H9 (cell line): ENCODE measurements at regions not wholly inside any gene's neighbourhood (a gene's known extent, or its start where the extent isn't known, plus 50 kb on each side); places are given as distances from the start of the nearest gene placed in this dataset.

Experiments used
- DNase-seq: peaks from one replicate; pipeline ENCODE4 v3.0.0-alpha.2; 2017
- H2AFZ ChIP-seq: one replicate; pipeline ENCODE4 v1.6.1; 2013; ENCODE audit warnings: mild to moderate bottlenecking, low read length, control low read depth, moderate library complexity
- H2AK5ac ChIP-seq: 2 replicates; pipeline ENCODE4 v1.6.1; 2013; ENCODE audit warnings: low read length, control low read depth, mixed read lengths; ENCODE audit not compliant: insufficient read length
- H2BK120ac ChIP-seq: one replicate; pipeline ENCODE4 v1.6.1; 2013; ENCODE audit warnings: low read depth, mild to moderate bottlenecking, low read length, control low read depth, inconsistent platforms; ENCODE audit not compliant: poor library complexity, severe bottlenecking
- H2BK12ac ChIP-seq: 2 replicates; pipeline ENCODE4 v1.6.1; 2013; ENCODE audit warnings: low read length, control low read depth, mixed read lengths, low read depth; ENCODE audit not compliant: insufficient read length
- H2BK15ac ChIP-seq: 2 replicates; pipeline ENCODE4 v1.6.1; 2013; ENCODE audit warnings: low read depth, low read length, control low read depth
- H2BK20ac ChIP-seq: one replicate; pipeline ENCODE4 v1.6.1; 2013; ENCODE audit warnings: low read depth, mild to moderate bottlenecking, low read length, control low read depth, inconsistent platforms; ENCODE audit not compliant: poor library complexity, severe bottlenecking
- H2BK5ac ChIP-seq: 2 replicates; pipeline ENCODE4 v1.6.1; 2013; ENCODE audit warnings: low read length, control low read depth, mixed read lengths; ENCODE audit not compliant: insufficient read length
- H3K14ac ChIP-seq: 2 replicates; pipeline ENCODE4 v1.6.1; 2013; ENCODE audit warnings: low read length, control low read depth; ENCODE audit not compliant: insufficient read depth
- H3K18ac ChIP-seq: 2 replicates; pipeline ENCODE4 v1.6.1; 2013; ENCODE audit warnings: low read depth, mild to moderate bottlenecking, mixed read lengths, low read length, control low read depth; ENCODE audit not compliant: insufficient read length
- H3K23ac ChIP-seq: 2 replicates; pipeline ENCODE4 v1.6.1; 2013; ENCODE audit warnings: low read length, control low read depth, mixed read lengths, low read depth; ENCODE audit not compliant: insufficient read length
- H3K23me2 ChIP-seq: 2 replicates; pipeline ENCODE4 v1.6.1; 2013; ENCODE audit warnings: low read depth, mild to moderate bottlenecking, mixed read lengths, low read length, control low read depth; ENCODE audit not compliant: insufficient read length, poor library complexity, severe bottlenecking
- H3K27ac ChIP-seq: 2 replicates; pipeline ENCODE4 v1.5.1; 2013; ENCODE audit warnings: low read length, control low read depth, mixed read lengths, low read depth; ENCODE audit not compliant: insufficient read length
- H3K27me3 ChIP-seq: 2 replicates; pipeline ENCODE4 v1.6.1; 2013; ENCODE audit warnings: low read length, control low read depth, inconsistent platforms; ENCODE audit not compliant: insufficient read depth
- H3K4ac ChIP-seq: 2 replicates; pipeline ENCODE4 v1.6.1; 2013; ENCODE audit warnings: low read depth, mild to moderate bottlenecking, control low read depth, inconsistent platforms, low read length, moderate library complexity
- H3K4me1 ChIP-seq: 2 replicates; pipeline ENCODE4 v1.6.1; 2013; ENCODE audit warnings: low read length, control low read depth, inconsistent platforms; ENCODE audit not compliant: insufficient read depth
- H3K4me2 ChIP-seq: 2 replicates; pipeline ENCODE4 v1.6.1; 2013; ENCODE audit warnings: low read length, control low read depth, mixed read lengths; ENCODE audit not compliant: insufficient read length, insufficient read depth
- H3K56ac ChIP-seq: 2 replicates; pipeline ENCODE4 v1.6.1; 2013; ENCODE audit warnings: low read depth, mild to moderate bottlenecking, mixed read lengths, low read length, control low read depth; ENCODE audit not compliant: insufficient read length
- H3K79me1 ChIP-seq: 2 replicates; pipeline ENCODE4 v1.6.1; 2013; ENCODE audit warnings: low read depth, mild to moderate bottlenecking, moderate library complexity, low read length, control low read depth, inconsistent platforms; ENCODE audit not compliant: insufficient read depth, poor library complexity, severe bottlenecking
- H3K79me2 ChIP-seq: 2 replicates; pipeline ENCODE4 v1.6.1; 2013; ENCODE audit warnings: low read length, control low read depth, inconsistent platforms; ENCODE audit not compliant: insufficient read depth
- H3K9ac ChIP-seq: 2 replicates; pipeline ENCODE4 v1.6.1; 2013; ENCODE audit warnings: low read length, control low read depth, mixed read lengths; ENCODE audit not compliant: insufficient read length; ENCODE audit errors: extremely low read depth
- H3K9me3 ChIP-seq: one replicate; pipeline ENCODE4 v1.6.1; 2013; ENCODE audit warnings: low read depth, low read length, inconsistent platforms; ENCODE audit not compliant: control insufficient read depth
- H3T11ph ChIP-seq: one replicate; pipeline ENCODE4 v1.6.1; 2013; ENCODE audit warnings: mild to moderate bottlenecking, low read length, control low read depth, inconsistent platforms
- H4K20me1 ChIP-seq: one replicate; pipeline ENCODE4 v1.6.1; 2013; ENCODE audit not compliant: control insufficient read depth, insufficient read length, insufficient read depth
- H4K5ac ChIP-seq: 2 replicates; pipeline ENCODE4 v1.6.1; 2013; ENCODE audit warnings: low read depth, mild to moderate bottlenecking, mixed read lengths, low read length, control low read depth; ENCODE audit not compliant: insufficient read length
- H4K8ac ChIP-seq: replicated peaks from 2 replicates; pipeline ENCODE4 v1.6.1; 2013; ENCODE audit warnings: low read length, control low read depth, mixed read lengths, low read depth; ENCODE audit not compliant: insufficient read length
- H4K91ac ChIP-seq: 2 replicates; pipeline ENCODE4 v1.6.1; 2013; ENCODE audit warnings: low read depth, mild to moderate bottlenecking, moderate library complexity, mixed read lengths, low read length, control low read depth; ENCODE audit not compliant: insufficient read length
- H3K27ac Mint-ChIP-seq, 3 experiments: 2 replicates in 2 of 3; 3 replicates in 1 of 3; pipeline ENCODE4 v1.8.0; 2020 to 2021; ENCODE audit warnings: mixed read lengths in 3 of 3, mild to moderate bottlenecking in 1 of 3, moderate library complexity in 1 of 3
- H3K27me3 Mint-ChIP-seq: 2 replicates; pipeline ENCODE4 v1.8.0; 2021; ENCODE audit warnings: low read depth, mild to moderate bottlenecking, moderate library complexity, mixed read lengths
- H3K36me3 Mint-ChIP-seq, 3 experiments: 2 replicates in 2 of 3; 3 replicates in 1 of 3; pipeline ENCODE4 v1.8.0; 2020 to 2021; ENCODE audit warnings: low read depth in 3 of 3, mixed read lengths in 3 of 3; ENCODE audit not compliant: insufficient read depth in 1 of 3
- H3K4me1 Mint-ChIP-seq, 2 experiments: 2 replicates each; pipeline ENCODE4 v1.8.0; 2020; ENCODE audit warnings: mixed read lengths in 2 of 2
- H3K4me3 Mint-ChIP-seq, 2 experiments: 2 replicates in 1 of 2; 3 replicates in 1 of 2; pipeline ENCODE4 v1.8.0; 2020 to 2021; ENCODE audit warnings: mild to moderate bottlenecking in 2 of 2, mixed read lengths in 2 of 2, moderate library complexity in 1 of 2
- H3K9me3 Mint-ChIP-seq, 2 experiments: 2 replicates in 1 of 2; 3 replicates in 1 of 2; pipeline ENCODE4 v1.8.0; 2020; ENCODE audit warnings: mild to moderate bottlenecking in 2 of 2, mixed read lengths in 2 of 2, moderate library complexity in 1 of 2
- CTCF ChIP-seq: fragments of 200-600 bp; sonication (generic); conservative IDR thresholded peaks from 3 replicates; pipeline ENCODE4 v1.8.0; 2021; ENCODE audit warnings: antibody characterized with exemption, mild to moderate bottlenecking
- WGBS: extraction: QIAGEN DNeasy Blood & Tissue Kit; methylation state at CpG from one replicate; pipeline ENCODE4 v1.1.7; 2013; ENCODE audit warnings: missing lambda C conversion rate, low lambda C conversion rate, mixed read lengths; ENCODE audit not compliant: insufficient read length; ENCODE audit errors: extremely low coverage; 5-methylcytosine and 5-hydroxymethylcytosine counted together

DNA sequence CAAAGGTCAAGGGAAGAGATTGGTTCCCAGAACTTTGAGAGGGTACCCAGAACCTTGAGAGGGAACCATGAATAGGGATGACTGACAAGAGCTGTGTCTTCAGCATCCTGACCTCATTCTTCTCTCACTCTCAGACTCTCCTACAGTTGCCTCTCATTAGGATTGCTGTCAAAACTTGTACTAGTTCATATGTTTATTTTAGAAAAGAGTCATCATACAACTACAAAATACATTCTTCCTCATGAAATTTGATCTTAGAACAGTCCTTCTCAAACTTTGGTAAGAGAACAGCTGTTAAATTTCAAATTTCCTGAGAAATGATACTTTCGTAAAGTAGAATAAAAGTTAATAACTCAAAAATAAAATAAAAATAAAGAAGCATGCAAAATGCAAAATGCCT, 161.4 kb upstream of the ZRANB2 start:
- no peak overlapping the region for H4K8ac ChIP-seq
- H2BK15ac ChIP-seq, result no peak overlapping the region
- no peaks in the 10 kb centered on the region for H3K9me3 Mint-ChIP-seq
- H3K4me1 ChIP-seq, result no peaks in the 10 kb centered on the region
- H3K23me2 ChIP-seq, result no peaks in the 10 kb centered on the region
- H3K27me3 ChIP-seq, result no peaks in the 10 kb centered on the region
- H2BK12ac ChIP-seq, result no peak overlapping the region
- H3K27ac ChIP-seq, result no peak overlapping the region
- TF ChIP-seq CTCF, result no peak
- H4K20me1 ChIP-seq, result no peaks in the 10 kb centered on the region
- H4K91ac ChIP-seq, result no peak overlapping the region
- no peak overlapping the region for H3K14ac ChIP-seq
- H3K27ac Mint-ChIP-seq, result no peak overlapping the region
- H3K27me3 Mint-ChIP-seq, result no peaks in the 10 kb centered on the region
- H4K5ac ChIP-seq, result no peak overlapping the region
- no peaks in the 10 kb centered on the region for H3K36me3 Mint-ChIP-seq
- no peaks in the 10 kb centered on the region for H3K79me1 ChIP-seq
- DNase-seq, result no peak
- H3K4ac ChIP-seq, result no peak overlapping the region
- no peak overlapping the region for H2BK5ac ChIP-seq
- peaks cover 2% of the 10 kb centered on the region in 2 experiments; a peak in 3 of 4 replicates for H3K4me1 Mint-ChIP-seq
- no peak overlapping the region for H3K18ac ChIP-seq
- no peak overlapping the region for H3K4me2 ChIP-seq
- H2BK120ac ChIP-seq, result no peak overlapping the region
- no peak overlapping the region for H2AFZ ChIP-seq
- H3T11ph ChIP-seq, result no peak overlapping the region
- no peak overlapping the region for H3K23ac ChIP-seq
- H3K4me3 Mint-ChIP-seq, result no peak overlapping the region
- no peaks in the 10 kb centered on the region for H3K79me2 ChIP-seq
- no peak overlapping the region for H2AK5ac ChIP-seq
- H3K9ac ChIP-seq, result no peak overlapping the region
- no peak overlapping the region for H3K56ac ChIP-seq
- H3K9me3 ChIP-seq, result no peaks in the 10 kb centered on the region
- H2BK20ac ChIP-seq, result no peak overlapping the region
- no CpG with 5 or more reads among the region's 1 CpG for WGBS
